ENCODE measurements at regions not wholly inside any gene's neighbourhood (a gene's known extent, or its start where the extent isn't known, plus 50 kb on each side); places are given as distances from the start of the nearest gene placed in this dataset.

DNA sequence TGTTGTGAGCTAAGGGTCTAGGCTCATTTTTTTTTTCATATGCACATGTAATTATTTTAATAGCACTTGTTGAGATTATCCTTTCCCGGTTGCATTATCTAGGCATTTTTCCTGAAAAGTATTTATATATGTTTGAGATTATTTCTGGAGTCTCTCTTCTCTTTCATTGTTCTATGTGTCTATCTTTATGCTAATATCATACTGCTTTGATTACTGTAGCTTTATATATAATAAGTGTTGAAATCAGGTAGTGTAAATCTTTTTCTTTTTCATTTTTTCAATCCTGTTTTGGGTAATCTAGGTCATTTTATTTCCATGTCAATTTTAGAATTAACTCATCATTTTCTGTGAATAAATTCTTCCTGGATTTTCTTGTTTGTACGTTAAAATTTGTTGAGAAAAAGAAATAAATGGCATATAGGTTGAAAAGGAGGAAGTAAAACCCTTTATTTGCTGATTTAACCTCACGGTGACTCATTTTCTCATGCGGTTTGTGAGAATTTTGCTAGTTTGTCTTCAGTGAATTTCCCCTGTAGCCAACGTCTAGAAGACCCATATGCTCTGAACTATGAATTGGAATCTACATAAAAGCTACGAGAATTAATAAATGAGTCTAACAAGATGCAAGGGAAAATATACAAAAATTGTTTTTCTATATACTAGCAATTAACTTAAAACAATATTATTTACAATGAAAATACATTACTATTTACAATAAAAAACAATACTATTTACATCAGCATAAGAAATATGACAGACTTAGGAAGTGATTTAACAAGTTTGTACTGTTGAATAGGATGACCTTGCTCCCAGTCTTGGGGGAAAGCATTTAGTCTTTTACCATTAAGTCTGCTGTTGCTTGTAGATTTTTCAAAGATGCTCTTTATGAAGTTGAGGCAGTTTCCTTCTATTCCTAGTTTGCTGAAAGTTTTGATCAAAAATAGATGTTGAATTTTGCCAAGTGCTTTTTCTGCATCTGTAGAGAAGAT, 105.0 kb downstream of the SNAPC1 start:
- intact Hi-C loops (cut with DNase I): no loop called here
- TF ChIP-seq, protein P1, sequence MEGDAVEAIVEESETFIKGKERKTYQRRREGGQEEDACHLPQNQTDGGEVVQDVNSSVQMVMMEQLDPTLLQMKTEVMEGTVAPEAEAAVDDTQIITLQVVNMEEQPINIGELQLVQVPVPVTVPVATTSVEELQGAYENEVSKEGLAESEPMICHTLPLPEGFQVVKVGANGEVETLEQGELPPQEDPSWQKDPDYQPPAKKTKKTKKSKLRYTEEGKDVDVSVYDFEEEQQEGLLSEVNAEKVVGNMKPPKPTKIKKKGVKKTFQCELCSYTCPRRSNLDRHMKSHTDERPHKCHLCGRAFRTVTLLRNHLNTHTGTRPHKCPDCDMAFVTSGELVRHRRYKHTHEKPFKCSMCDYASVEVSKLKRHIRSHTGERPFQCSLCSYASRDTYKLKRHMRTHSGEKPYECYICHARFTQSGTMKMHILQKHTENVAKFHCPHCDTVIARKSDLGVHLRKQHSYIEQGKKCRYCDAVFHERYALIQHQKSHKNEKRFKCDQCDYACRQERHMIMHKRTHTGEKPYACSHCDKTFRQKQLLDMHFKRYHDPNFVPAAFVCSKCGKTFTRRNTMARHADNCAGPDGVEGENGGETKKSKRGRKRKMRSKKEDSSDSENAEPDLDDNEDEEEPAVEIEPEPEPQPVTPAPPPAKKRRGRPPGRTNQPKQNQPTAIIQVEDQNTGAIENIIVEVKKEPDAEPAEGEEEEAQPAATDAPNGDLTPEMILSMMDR (IDR thresholded peaks at IDR 0.05): no peak
- Histone ChIP-seq H3K4me1 (no peaks in the 10 kb centered on the region), H3K4me3 (no peak overlapping the region), H3K36me3 (no peaks in the 10 kb centered on the region), H3K27me3 (no peaks in the 10 kb centered on the region), H3K27ac (no peak overlapping the region), H3K9me3 (no peaks in the 10 kb centered on the region), H3K9ac (ENCODE audit: low read depth in 2 of 2, low read length in 2 of 2) (no peak overlapping the region)
- DNase-seq: no peak

GRCh38 chr14:61868846-61869245, 106.6 kb downstream of the SNAPC1 start:
- no peaks in the 10 kb centered on the region for H3K36me3 ChIP-seq
- intact Hi-C loops (cut with DNase I): no loop called here
- H3K27ac ChIP-seq: no peak overlapping the region
- no peaks in the 10 kb centered on the region for H3K4me1 ChIP-seq
- H3K27me3 ChIP-seq: no peaks in the 10 kb centered on the region
- H3K9me3 ChIP-seq: no peaks in the 10 kb centered on the region
- no peak overlapping the region for H3K4me3 ChIP-seq
- DNase-seq: no peak
- TF ChIP-seq, protein P1 (IDR thresholded peaks at IDR 0.05): no peak
- H3K9ac ChIP-seq (ENCODE audit: low read depth in 2 of 2, low read length in 2 of 2): no peak overlapping the region

GRCh38 chr14:61870163-61870562, 107.9 kb downstream of the SNAPC1 start:
- Histone ChIP-seq H3K36me3 (no peaks in the 10 kb centered on the region), H3K27me3 (no peaks in the 10 kb centered on the region), H3K4me3 (no peak overlapping the region), H3K4me1 (no peaks in the 10 kb centered on the region), H3K9me3 (no peaks in the 10 kb centered on the region), H3K27ac (no peak overlapping the region), H3K9ac (ENCODE audit: low read depth in 2 of 2, low read length in 2 of 2) (no peak overlapping the region)
- intact Hi-C loops (cut with DNase I): no loop called here
- no peak for DNase-seq
- TF ChIP-seq, protein P1 (IDR thresholded peaks at IDR 0.05): no peak

DNA sequence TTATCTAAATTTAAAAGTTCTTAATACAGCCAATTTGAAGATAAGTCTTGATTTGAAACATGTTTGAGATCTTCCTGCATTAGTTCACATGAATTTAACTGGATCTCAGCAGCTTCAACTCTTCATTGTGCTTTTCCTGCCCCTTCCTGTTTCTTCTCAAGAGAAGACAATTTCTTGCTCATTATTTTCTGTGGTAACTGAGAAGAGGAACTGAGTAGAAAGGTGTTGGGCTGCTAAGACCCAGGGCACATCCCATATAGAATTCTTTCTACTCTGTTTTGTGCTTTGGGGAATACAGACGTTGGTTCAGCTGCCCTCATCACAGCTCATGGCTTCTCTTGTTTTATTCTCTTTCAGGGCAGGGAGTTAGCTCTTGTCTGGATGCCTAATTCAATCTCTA, 110.2 kb downstream of the SNAPC1 start:
- Histone ChIP-seq H3K4me1 (no peaks in the 10 kb centered on the region), H3K36me3 (no peaks in the 10 kb centered on the region), H3K9me3 (no peaks in the 10 kb centered on the region), H3K4me3 (no peak overlapping the region), H3K9ac (ENCODE audit: low read depth in 2 of 2, low read length in 2 of 2) (no peak overlapping the region), H3K27me3 (no peaks in the 10 kb centered on the region), H3K27ac (no peak overlapping the region)
- TF ChIP-seq, protein P1 (IDR thresholded peaks at IDR 0.05): no peak
- no peak for DNase-seq
- intact Hi-C loops (cut with DNase I): no loop called here

- H3K27ac ChIP-seq: no peak overlapping the region
- H3K9me3 ChIP-seq: no peaks in the 10 kb centered on the region
- no peak overlapping the region for H3K4me3 ChIP-seq
- intact Hi-C loops (cut with DNase I): no loop called here
- H3K36me3 ChIP-seq: no peaks in the 10 kb centered on the region
- no peak overlapping the region for H3K9ac ChIP-seq (ENCODE audit: low read depth in 2 of 2, low read length in 2 of 2)
- TF ChIP-seq, protein P1 (IDR thresholded peaks at IDR 0.05): no peak
- no peaks in the 10 kb centered on the region for H3K27me3 ChIP-seq
- no peak for DNase-seq
- no peaks in the 10 kb centered on the region for H3K4me1 ChIP-seq
Measured at GRCh38 chr14:61875483-61875882, 113.3 kb downstream of the SNAPC1 start.
